GM19452 (cell line): ENCODE measurements at regions not wholly inside any gene's neighbourhood (a gene's known extent, or its start where the extent isn't known, plus 50 kb on each side); places are given as distances from the start of the nearest gene placed in this dataset.

Experiments
- ATAC-seq: cut with Tn5 transposase; IDR thresholded peaks from one replicate; pipeline ENCODE4 v1.9.1; 2021; ENCODE audit not compliant: unreplicated experiment

DNA sequence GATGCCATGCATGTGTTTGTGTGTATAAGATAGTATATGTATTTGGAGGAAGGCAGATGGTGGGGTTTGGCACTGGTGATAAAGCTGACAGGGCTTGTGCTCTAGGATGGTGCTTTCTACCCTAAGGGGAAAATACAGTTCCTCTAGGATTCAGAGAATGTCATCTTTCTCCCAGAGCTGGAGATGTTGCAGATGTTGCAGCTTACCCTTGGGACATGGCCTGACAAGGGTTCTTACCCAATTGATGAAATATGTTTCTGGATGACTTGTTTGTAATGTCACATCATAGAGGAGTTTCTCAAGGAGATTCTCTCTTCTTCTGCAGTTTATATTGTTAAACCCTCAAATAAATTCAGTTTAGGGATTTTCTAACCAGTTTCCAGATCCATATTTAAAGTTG is 52.5 kb upstream of the PITX2 start:
- ATAC-seq: no peak

DNA sequence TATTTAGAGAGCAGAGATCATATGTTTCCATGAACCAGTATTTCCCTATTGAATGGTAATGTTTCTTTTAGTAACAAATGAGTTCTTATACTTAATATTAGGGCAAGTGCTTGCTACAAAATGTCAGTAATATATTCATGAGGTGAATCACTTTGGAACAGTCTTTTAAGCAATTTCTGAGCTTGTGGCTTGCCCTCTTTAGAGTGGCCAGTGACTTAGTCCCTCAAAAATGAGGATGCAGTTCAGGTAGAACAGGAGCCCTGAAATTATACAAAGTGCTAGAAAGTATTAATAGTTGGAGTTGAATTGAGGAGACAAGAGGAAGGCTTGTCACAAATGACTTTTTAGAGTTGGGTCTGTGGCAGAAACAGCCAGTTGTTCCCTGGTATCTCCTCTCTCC is 53.4 kb upstream of the PITX2 start:
- ATAC-seq: no peak

DNA sequence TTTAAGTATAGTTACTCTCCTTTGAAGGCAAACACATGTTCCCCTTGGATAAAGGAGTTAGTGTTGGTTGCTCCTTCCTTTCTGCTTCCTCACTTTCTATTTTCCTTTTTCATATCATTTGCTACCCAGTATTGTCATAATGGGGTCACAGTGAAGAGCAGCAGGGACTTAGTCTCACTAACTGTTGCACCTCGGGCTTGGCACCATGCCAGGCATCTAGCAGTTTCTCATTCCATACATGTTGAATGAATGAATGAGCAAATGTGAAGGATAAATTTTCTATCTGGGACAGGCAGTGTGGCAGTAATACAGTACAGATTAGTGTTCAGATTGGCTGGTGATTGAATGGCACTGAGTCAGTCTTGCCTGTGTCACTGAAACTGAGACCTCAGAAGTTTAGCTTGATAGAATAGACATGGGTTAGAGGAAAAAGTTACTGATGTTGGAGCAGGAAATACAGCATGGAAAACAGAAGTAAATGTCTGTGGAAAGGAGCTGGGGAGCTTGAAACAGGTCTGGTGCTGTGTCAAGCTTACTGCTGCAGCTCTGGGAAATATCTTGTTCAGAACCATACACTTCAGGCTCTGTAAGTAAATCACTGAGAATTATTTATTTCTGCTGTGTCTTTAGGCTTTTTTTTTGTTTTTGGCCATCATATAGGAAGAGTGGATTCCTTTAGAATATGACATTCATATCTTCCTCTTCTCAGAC is 55.8 kb upstream of the PITX2 start:
- no peak for ATAC-seq

DNA sequence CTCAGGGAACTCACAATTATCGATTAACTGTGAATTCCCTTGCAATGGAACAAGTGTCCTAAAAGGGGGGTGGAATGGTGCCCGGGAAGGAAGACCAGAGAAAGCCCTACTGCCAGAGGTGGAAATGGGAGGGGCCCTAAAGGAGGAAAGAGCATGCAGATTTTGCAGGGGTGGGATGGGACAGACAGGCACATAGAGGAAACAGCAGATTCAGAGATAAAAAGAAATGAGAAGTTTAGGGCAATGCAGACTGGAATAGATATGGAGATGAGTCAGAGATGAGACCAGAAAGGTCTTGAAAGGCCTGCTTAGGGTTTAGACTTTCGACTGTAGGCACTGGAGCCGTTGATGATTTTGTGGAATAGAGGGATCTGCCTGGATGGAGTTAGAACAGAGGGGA is 57.4 kb upstream of the PITX2 start:
- no peak for ATAC-seq

DNA sequence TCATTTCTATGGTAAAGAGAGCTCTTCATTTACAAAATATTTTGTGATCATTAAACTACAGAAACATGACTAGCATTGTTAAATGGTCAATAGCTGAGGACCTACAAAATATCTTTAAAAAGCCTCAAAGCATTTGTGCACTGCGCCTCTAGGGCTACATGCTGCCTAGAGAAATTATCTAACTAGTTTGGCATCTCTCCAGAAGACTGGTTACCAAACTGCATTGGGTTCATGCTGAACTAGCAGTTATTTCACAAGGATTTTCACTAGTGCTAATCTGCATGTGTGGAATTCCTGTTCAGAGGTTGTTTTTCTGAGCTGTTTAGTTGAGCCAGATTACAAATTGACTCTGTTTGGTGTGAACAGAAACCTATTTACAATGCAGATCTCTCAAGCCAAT is 58.5 kb upstream of the PITX2 start:
- ATAC-seq: no peak

DNA sequence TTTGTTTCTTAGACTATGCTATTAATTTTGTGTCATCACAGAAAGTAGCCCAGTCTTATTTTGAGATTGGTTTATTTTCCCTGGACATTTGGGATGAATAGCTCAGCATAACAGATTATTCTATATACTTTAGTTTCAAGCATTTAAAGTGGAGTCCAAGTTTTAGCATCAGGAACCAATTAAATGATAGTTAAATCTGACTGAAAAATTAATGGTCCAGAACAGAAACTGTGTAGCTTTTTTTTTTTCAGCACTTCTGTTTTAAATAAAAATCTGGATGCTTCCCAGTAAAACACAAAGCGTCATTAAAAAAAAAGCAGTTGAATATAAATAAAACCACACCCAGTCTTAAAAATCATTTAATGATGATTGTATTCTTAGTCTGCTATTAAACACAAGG is 59.4 kb upstream of the PITX2 start:
- ATAC-seq: no peak

DNA sequence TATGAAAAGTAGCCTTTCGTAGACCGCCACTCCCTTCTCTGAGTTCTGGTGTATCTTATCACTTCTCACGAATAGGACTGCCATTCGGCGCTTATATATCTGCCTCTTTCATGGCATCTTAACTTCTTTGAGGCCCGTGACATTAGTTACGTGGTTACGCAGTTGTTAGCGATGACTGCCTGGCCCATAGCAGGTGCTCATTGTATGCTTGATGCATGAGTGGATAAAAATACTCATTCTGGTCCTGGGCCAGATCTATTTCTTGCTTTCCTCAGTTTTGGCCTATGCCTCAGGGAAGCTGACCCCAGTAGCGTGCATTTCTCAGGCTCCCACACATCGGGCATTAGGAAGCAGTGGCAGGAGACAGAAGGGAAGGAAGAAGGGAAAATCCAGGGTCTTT is 60.7 kb upstream of the PITX2 start:
- no peak for ATAC-seq

DNA sequence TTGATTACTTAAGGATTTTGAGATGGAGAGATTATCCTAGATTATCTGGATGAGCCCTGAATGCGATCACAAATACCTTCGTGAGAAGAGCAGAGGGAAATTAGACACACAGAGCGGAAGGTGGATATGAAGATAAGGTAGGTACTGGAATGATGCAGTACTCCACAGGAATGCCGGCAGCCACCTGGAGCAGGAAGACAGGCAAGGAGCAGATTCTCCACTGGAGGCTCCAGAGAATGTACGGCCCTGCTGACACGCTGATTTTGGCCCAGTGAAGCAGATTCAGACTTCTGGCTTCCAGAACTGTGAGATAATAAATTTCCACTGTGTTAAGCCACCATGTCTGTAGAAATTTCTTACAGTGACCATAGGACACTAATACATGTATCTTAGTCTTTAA is 79.4 kb upstream of the PITX2 start:
- ATAC-seq: no peak

DNA sequence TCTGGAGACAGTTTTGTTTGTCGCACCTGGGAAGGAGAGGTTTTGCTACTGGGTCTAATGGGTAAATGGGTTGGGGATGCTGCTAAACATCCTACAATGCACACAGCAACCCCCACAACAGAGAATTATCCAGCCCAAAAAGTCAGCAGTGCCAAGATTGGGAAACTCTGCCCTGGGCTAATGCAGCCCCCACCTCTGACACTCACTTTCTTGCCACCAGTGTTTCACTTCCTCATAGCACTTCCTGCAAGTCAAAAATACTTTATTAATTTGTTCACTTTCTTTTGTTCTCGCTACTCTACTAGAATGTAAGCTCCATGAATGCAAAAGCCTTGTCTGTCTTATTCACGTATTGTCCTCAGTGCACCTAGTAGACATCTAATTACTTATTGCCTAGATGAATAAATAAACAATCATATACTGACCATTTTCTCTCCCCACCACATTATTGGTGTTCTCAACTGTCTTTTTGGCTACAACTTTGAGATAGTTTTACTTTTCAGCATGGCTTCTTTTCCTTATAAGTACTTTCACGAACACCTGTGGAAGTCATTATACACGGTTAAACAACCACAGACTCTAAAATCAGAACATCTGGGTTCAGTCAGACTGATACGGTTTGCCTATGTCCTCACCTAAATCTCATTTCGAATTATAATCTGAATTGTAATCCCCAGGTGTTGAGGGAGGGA is 82.0 kb upstream of the PITX2 start:
- peak; percentile 76 for ATAC-seq

DNA sequence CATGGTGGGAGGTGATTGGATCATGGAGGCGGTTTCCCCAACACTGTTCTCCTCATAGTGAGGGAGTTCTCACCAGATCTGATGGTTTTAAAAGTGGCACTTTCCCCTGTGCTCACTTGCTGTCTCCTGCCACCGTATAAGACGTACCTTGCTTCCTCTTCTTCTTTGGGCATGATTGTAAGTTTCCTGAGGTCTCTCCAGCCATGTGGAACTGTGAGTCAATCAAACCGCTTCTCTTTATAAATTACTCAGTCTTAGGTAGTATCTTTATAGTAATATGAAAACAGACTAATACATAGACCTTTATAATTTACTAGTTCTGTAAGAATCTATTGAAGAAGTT is 82.5 kb upstream of the PITX2 start:
- peak; percentile 23 for ATAC-seq

DNA sequence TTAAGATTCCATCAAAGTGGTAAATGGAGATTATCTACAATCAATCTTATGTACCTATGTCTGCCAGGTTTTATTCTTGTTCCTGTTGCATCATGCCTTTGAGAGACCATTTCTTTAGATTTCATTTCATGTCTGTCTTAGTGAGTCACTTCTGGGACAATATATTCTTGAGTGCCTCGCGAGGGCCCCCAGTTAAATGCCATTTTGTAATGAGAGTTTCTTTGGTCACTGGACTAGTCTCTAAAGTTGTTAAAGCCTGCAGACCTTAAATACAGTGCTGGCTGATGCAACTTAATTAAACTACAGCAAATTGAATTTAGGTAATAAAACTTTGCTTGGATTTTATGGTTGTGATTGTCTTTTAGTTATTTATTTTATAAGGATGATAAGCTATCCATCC is 87.2 kb upstream of the PITX2 start:
- no peak for ATAC-seq

DNA sequence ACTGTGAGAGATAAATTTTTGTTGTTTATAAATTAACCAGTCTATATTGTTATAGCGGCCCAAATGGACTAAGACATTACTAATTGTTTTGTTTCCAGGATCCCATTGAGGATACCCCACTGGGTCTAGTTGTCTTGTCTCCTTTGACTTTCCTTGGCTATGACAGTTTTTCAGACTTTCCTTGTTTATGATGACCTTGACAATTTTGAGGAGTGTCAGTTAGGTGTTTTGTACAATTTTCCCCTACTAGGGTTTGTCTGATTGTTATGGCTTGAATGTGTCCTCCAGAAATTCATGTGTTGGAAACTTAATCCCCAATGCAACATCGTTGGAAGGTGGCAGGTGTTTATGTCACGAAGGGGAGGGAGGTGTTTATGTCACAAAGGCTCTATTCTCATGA is 89.6 kb upstream of the PITX2 start:
- ATAC-seq: no peak

DNA sequence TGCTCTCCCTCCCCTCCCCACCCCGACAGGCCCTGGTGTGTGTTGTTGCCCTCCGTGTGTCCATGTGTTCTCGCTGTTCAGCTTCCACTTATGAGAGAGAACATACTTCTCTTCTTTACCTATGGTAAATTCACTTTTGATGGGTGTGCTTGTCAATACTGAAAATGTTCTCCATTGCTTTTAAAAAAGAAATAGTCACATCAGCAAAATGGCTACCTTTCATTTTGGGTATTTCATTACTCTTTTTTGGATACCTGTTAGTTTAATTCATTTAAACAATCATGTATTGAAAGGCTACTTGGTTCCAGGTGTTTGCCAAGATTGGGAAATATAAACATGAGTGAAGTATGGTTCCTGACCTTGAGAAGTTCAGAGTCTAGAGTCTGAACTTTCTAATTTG is 107.4 kb upstream of the PITX2 start:
- no peak for ATAC-seq

DNA sequence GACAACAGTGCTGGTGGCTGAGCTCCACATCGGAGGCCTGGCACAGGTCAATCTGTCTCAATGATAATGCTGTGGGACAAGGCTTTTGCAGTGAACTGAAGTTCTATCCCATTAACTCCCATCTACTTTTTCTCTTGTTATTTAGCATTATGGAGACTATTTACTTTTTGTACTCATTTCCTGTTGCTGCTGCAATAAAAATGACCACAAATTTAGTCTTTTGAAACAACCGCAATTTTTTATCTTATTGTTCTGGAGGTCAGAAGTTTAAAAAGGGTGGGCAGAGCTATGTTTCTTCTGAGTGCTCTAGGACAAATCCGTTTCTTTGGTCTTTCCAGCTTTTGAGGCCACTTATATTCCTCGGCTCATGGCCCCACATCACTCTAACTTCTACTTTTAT is 111.0 kb upstream of the PITX2 start:
- no peak for ATAC-seq

DNA sequence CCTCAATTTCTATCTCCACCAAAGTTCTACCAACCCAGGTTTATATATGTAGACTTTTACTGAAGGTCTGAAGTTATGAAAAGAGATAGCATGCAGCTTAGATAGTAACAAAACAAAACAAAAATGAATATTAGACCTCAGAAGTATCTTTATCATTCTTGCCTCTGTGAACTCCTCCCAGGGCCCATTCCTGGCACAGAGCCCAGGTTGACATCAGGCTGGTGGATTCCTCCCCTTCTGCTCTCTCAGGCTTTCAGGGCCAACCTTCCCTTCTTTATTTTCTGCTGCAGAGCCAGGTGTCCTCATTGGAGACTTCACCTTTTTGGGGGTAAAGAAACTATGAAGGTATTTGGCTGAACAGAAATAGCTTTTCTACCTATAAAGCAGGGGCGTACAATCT is 112.8 kb upstream of the PITX2 start:
- ATAC-seq: no peak

DNA sequence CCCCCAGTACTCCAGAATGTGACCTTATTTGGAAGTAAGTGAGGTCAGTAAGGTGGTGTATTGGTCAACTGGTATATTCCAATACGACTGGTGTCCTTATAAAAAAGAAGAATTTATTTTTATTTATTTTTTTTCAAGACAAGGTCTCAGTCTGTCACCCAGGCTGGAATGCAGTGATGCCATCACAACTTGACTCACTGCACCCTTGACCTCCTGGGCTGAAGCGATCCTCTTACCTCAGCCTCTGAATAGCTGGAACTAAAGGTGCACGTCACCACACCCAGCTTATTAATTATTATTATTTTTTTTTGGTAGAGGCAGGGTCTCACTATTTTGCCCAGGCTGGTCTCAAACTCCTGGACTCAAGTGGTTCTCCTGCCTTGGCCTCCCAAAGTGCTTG is 115.1 kb upstream of the PITX2 start:
- no peak for ATAC-seq

DNA sequence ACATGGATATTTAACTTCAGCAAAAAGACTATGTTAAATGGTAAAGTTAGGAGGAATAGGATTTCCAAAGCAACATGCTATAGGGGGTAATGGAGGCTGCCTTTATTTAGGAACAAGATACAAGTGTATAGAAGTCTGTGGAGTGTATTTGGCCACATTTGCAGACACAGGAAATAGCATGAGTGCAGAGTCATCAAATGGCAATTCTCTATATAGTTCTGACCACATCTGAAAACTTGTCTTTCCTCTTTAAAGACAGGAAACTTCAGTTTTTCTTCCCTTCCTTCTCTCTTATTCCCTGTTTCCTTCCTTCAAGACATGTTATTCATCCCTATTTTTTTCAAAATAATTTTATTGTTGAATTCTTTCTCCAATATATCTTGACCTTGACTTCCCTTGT is 119.3 kb upstream of the PITX2 start:
- no peak for ATAC-seq

DNA sequence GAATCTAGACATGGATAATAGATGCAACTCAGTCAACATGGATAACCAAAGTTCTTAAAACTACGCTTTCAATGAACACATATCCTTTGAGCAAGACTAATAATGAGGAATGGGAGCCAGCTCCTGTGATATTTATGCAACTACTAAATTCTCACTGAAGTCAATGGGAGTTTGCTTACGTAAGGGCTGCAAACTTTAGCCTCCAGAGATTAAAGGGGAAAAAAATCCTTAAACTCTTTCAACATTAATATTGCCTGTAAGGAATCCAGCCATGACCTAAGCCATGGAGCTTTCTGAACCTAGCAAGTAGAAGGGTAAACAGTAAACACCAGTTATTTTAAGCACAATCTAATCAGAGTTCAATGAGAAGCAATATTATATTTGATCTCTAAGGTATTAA is 125.2 kb upstream of the PITX2 start:
- no peak for ATAC-seq

DNA sequence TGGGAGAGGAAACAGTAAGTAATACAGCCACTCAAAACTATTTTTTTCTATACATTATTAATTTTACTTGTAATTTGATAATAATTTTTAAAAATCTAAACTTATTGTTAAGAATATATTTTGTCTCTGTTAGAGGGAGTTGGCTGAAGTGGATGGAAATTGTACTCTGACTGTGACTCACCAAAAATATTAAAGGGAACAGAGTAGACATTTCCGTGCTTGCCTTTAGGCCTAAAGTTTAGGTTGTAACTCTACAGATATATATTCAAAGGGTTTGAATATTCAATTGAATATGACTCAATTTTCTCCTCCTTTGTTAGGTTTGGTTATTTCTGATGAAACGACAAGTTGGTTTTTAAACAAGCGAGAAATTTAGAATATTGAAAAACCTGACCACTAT is 128.3 kb upstream of the PITX2 start:
- ATAC-seq: no peak

DNA sequence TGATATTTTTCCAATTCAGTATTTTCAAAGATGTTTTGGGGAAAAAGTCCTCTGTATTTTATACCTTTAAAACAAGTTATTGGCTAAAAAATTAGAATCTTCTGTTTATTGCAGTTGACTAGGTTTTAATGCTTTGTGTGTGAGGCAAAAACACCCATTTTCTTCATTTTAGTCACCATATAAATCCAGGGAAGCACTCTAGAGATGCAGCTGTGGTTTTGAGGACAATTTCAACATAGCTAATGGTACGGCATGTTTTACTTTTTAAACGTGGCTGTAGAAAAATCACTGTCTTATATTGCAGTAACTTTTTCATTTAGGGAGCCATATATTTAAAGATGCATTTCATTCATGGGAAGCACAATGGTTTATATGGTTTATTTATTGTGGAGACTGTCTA is 129.1 kb upstream of the PITX2 start:
- ATAC-seq: no peak

DNA sequence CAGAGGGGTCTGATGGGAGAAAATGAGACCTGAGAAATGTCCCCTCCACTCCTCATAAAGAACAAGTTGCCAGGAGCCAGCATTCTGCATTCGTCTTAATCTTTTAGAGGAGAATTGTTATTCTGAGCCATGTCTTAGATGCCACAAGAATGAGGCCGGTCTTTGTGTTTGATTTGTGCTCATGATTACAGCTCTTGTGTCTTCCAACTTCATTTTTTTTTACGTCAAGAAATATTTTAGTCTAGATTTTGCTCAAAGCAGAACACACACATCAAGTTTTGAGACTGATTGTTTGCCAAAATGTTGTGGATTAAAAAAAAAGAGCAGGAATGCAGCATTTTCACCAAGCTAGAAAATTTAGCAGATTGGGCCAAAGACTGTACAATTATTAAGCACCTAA is 130.6 kb upstream of the PITX2 start:
- no peak for ATAC-seq

DNA sequence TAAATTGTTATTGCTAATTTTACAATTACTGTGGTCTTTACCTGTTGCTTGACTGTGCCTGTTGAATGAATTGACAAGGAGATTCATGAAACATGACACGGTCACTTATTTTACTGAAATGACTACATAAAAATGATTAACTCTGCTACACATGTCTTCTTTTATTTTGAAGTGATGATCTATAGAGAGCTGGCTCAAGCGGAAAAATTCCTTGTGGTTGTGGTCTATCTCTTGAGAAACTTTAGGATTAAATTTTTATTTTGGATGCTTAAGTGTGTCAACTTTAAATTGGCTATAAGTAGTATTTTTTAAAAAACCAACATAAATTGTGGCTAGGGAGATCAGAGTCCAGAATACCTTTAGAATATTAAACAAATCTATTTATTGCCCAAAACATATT is 131.8 kb upstream of the PITX2 start:
- ATAC-seq: no peak

DNA sequence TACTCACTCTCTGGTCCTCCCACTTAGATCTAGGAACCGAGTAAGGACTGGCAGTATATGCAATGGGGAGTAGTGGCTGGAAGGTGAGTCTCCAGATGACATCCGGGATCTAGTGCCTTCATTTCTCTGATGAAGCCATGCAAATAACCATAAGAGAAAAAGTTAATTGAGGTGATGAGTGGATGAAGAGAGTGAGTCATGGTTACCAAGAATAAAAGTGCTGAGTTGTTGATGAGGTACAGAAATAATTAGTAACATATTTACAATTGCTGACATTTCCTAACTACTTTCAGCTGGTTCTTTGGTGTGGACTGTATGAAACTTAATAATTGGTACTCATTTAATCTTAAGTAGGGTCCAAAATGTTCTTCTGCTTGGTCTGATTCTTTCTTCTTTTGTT is 146.7 kb upstream of the PITX2 start:
- no peak for ATAC-seq
